A549 (cell line): ENCODE measurements at regions not wholly inside any gene's neighbourhood (a gene's known extent, or its start where the extent isn't known, plus 50 kb on each side); places are given as distances from the start of the nearest gene placed in this dataset.

Source experiments
- CBX8 ChIP-seq: fragments of 200-600 bp; sonication (generic); IDR thresholded peaks from 2 replicates; pipeline ENCODE4 v1.6.1; 2016
- KDM1A ChIP-seq: fragments of 200-600 bp; sonication (generic); IDR thresholded peaks from 2 replicates; pipeline ENCODE4 v1.6.1; 2016; ENCODE audit warnings: low read depth, mild to moderate bottlenecking
- POLR2A ChIP-seq: IDR thresholded peaks from 2 replicates; pipeline ENCODE4 v1.6.1; 2012; ENCODE audit warnings: mild to moderate bottlenecking, low read length
- RAD21 ChIP-seq, 2 experiments: fragments of >200 bp in 1 of 2; sonication (Bioruptor Twin) in 1 of 2; formaldehyde crosslinking in 1 of 2; IDR thresholded peaks in 1 of 2; conservative IDR thresholded peaks in 1 of 2; 2 replicates in 1 of 2; 3 replicates in 1 of 2; pipeline ENCODE4 v1.6.1; 2012 to 2018; ENCODE audit warnings: inconsistent platforms in 1 of 2
- REST ChIP-seq: fragments of 200-600 bp; sonication (generic); IDR thresholded peaks from 2 replicates; pipeline ENCODE4 v1.6.1; 2016; ENCODE audit warnings: antibody characterized with exemption, mild to moderate bottlenecking, moderate library complexity
- RNF2 ChIP-seq: fragments of 200-600 bp; sonication (generic); IDR thresholded peaks from 2 replicates; pipeline ENCODE4 v1.6.1; 2016; ENCODE audit warnings: low read depth, mild to moderate bottlenecking, antibody characterized with exemption, moderate library complexity, borderline replicate concordance
- SMC3 ChIP-seq: fragments of >200 bp; sonication (Bioruptor Twin); formaldehyde crosslinking; IDR thresholded peaks from 3 replicates; pipeline ENCODE4 v1.6.1; 2018; ENCODE audit warnings: inconsistent platforms
- ZFP36 ChIP-seq: fragments of 450-650 bp; IDR thresholded peaks from 2 replicates; pipeline ENCODE4 v1.6.1; 2014; ENCODE audit warnings: borderline replicate concordance; ENCODE audit not compliant: partially characterized antibody
- TF ChIP-seq, protein P1 (sequence below): fragments of >200 bp; sonication (Bioruptor Twin); formaldehyde crosslinking; IDR thresholded peaks from 3 replicates; pipeline ENCODE4 v1.5.1; 2016
- TF ChIP-seq, protein P2 (sequence below): fragments of 150-350 bp; IDR thresholded peaks from 2 replicates; pipeline ENCODE4 v1.6.1; 2014; ENCODE audit warnings: low read depth, mild to moderate bottlenecking, low read length

DNA sequence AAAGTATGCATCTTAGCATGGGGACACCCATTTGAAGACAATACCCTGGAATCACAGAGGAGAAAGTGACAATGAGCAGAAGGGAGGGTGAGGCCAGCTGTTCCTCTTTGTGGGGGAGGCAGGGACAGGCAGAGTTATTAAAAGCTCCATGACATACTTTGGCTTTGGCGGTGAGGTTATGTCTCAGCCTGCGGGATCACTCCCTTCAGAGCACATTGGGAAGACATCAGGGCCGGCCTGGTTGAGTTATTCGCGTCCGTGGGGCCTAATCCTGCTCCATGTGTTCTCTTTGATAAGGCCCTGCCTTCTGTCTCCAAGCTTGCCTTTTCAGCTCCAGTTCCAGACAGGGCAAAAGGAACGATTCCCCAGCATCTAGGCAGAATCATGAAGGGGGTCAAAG, 98.8 kb upstream of the NTF3 start:
- no peak for TF ChIP-seq KDM1A
- TF ChIP-seq, protein P1, sequence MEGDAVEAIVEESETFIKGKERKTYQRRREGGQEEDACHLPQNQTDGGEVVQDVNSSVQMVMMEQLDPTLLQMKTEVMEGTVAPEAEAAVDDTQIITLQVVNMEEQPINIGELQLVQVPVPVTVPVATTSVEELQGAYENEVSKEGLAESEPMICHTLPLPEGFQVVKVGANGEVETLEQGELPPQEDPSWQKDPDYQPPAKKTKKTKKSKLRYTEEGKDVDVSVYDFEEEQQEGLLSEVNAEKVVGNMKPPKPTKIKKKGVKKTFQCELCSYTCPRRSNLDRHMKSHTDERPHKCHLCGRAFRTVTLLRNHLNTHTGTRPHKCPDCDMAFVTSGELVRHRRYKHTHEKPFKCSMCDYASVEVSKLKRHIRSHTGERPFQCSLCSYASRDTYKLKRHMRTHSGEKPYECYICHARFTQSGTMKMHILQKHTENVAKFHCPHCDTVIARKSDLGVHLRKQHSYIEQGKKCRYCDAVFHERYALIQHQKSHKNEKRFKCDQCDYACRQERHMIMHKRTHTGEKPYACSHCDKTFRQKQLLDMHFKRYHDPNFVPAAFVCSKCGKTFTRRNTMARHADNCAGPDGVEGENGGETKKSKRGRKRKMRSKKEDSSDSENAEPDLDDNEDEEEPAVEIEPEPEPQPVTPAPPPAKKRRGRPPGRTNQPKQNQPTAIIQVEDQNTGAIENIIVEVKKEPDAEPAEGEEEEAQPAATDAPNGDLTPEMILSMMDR: no peak
- no peak for TF ChIP-seq SMC3
- no peak for TF ChIP-seq RAD21 (conservative IDR thresholded peaks at IDR 0.05 in 1 of 2, IDR thresholded peaks at IDR 0.05 in 1 of 2)
- no peak for TF ChIP-seq POLR2A
- TF ChIP-seq ZFP36: no peak
- TF ChIP-seq, protein P2, sequence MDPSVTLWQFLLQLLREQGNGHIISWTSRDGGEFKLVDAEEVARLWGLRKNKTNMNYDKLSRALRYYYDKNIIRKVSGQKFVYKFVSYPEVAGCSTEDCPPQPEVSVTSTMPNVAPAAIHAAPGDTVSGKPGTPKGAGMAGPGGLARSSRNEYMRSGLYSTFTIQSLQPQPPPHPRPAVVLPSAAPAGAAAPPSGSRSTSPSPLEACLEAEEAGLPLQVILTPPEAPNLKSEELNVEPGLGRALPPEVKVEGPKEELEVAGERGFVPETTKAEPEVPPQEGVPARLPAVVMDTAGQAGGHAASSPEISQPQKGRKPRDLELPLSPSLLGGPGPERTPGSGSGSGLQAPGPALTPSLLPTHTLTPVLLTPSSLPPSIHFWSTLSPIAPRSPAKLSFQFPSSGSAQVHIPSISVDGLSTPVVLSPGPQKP: no peak
- TF ChIP-seq REST: no peak
- TF ChIP-seq CBX8: no peak
- TF ChIP-seq RNF2: no peak
